GM10266 (cell line): ENCODE measurements at regions not wholly inside any gene's neighbourhood (a gene's known extent, or its start where the extent isn't known, plus 50 kb on each side); places are given as distances from the start of the nearest gene placed in this dataset.

ENCODE experiments used
- DNase-seq: peaks from one replicate; pipeline ENCODE4 v3.0.0; 2012; ENCODE audit errors: extremely low spot score
- TF ChIP-seq, protein P1 (sequence below): IDR thresholded peaks from 2 replicates; pipeline ENCODE4 v1.5.1; 2012; ENCODE audit warnings: mild to moderate bottlenecking, low read depth; ENCODE audit not compliant: control insufficient read depth, insufficient read depth; ENCODE audit errors: missing control alignments

DNA sequence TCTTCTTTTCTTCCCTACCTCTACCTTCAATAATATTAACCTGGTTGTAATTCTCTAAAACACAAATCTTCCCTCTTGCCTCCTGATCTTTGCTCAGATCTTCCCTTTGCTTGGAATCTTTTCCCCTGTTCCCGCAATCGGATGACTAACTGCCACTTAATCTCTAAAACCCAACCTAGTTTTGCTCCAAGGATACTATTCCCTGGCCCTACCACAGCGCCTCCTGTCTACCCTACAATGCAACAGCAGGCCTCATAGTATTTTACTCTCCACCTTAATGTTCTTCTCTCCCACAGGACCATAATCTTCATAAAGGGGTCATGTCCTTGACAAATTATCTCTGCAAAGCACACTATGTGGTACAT is 246.8 kb upstream of the TNP1 start:
- DNase-seq: no peak
- TF ChIP-seq, protein P1, sequence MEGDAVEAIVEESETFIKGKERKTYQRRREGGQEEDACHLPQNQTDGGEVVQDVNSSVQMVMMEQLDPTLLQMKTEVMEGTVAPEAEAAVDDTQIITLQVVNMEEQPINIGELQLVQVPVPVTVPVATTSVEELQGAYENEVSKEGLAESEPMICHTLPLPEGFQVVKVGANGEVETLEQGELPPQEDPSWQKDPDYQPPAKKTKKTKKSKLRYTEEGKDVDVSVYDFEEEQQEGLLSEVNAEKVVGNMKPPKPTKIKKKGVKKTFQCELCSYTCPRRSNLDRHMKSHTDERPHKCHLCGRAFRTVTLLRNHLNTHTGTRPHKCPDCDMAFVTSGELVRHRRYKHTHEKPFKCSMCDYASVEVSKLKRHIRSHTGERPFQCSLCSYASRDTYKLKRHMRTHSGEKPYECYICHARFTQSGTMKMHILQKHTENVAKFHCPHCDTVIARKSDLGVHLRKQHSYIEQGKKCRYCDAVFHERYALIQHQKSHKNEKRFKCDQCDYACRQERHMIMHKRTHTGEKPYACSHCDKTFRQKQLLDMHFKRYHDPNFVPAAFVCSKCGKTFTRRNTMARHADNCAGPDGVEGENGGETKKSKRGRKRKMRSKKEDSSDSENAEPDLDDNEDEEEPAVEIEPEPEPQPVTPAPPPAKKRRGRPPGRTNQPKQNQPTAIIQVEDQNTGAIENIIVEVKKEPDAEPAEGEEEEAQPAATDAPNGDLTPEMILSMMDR: no peak

DNA sequence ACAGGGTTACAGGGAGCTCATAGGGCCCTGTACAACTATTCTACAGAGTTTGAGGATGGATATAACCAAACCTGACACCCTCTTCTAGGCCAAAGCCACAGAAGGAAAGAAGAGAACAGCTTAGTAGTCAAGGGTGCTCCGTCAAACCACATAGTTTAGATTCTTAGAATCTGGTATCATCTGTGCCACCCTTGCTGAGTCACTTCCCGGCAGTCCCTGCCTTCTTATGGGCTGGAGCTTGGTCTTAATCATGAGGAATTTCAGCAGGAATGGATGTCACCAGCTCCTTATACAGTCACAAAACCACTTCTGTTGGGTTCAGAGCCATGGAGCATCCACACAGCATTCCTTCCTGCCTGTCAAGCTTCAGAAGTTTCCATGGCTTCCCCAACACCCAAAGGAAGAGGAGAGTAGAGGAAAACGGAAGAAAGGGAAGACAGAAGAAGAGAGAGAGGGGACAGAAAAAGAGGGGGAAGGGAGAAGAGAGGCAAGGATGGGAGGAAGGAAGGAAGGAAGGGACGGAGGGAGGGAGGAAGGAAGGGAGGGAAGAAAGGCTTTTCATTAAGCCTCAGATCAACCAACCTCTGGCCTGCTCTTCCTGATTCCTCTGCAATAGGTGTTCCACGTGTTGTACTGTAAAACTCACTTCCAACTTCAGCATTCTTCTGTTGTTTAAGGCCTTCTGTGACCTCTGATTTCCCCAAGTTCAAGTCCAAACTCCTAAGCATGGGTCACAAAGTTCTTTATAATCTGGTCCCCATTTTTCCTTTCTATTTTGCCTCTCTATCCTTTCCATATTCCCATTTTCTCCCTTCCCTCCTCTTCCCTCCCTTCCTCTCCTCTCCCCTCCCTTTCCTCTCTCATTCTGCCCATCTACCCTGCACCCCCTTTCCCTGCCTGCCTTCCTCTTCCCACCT is 246.1 kb upstream of the TNP1 start:
- TF ChIP-seq, protein P1: no peak
- DNase-seq: no peak

DNA sequence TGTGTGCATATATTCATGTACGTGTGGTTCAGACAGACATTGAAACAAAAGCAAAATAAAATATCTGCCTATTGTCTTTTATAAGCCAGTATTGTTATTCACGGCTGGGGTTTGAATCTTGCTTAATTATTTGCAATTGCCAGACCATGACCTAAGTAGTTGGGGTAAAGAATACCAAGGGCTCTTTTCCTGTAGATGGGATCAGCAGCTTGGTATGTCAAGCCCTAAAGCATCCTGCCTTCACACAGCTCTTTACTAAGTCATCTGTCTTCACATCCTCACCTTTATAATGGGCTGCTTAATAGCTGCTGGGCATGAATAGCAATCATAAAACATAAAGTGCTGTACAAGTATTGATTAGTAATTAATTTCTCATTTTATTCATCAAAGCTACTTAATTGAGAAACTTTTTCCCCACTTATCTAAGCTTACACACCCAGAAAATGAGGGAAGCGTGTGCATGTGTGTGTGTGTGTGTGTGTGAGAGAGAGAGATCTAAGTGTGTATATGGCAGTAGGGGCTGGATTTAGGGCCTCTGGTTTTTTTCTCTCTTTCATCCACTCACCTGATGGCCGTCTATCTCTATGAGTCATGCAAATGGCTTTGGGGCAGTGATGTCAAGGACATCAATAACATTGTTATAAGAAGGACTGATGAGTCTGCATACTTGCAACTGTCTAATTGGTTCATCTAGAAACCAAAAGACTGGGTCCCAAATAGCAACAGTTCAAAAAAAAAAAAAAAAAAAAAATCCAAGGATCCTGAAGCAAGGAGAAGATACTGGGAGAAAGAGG is 244.1 kb upstream of the TNP1 start:
- DNase-seq: no peak
- TF ChIP-seq, protein P1: no peak

DNA sequence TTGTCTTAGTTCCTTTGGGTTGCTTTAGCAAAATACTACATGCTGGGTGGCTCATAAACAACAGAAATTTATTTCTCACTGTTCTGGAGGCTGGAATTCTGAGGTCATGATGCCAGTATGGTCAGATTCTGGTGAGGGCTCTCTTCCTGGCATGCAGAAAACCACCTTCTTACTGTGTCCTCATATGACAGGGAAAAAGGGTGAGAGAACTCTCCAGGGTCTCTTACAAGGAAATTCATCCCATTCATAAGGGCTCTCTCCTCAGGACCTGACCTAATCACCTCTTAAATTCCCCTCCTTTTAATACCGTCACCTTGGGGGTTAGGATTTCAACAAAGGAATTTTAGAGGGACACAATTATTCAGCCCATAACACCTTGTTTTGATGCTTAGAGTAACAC is 243.1 kb upstream of the TNP1 start:
- no peak for DNase-seq
- TF ChIP-seq, protein P1: no peak

DNA sequence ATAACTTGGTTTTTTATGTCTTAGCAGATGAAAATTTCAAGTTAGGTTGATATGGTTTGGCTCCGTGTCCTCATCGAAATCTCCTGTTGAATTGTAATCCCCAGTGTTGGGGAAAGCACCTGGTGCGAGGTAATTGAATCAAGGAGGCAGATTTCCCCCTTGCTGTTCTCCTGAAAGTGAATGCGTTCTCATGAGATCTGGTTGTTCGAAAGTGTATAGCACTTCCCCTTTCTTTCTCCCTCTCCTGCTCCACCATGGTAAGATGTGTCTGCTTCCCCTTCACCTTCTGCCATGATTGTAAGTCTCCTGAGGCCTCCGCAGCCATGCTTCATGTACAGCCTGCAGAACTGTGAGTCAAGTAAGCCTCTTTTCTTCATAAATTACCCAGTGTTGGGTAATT is 242.1 kb upstream of the TNP1 start:
- TF ChIP-seq, protein P1: no peak
- DNase-seq: no peak

DNA sequence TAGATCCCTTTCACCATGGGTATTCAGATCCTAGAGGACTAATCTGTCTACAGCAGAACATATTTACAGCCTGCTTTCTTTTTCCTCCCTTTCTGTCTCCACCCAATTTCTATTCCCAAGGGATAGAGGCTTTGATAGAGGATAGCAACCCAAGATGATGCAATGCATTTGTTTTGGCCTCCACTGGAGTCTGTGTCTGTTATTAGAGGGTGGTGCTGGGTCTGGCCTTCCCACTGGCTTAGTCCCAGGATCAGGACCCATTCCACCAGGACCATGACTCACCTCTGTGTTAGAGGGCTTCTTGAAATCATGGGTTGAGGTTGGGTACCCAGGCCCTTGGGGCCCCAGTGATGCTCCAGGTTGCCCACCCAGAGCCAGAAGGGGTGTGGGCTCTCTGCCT is 239.7 kb upstream of the TNP1 start:
- TF ChIP-seq, protein P1: no peak
- DNase-seq: no peak

DNA sequence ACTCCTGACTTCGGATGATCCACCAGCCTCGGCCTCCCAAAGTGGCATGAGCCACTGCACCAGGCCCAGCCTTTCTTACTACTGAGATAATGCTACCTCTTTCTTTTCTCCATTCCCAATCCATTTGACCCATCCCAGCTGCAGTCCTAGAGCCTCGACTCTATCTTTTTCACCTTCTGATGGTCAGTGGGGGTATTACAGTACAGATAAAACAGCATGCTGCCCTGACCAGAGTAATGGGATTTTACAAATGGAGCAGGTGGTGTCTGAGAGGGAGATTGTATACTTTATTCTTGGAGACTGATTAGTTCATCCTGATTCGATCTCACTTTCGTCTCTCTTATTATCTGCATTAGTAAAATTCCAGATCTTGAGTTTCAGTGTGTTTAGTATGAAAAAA is 238.6 kb upstream of the TNP1 start:
- TF ChIP-seq, protein P1: no peak
- no peak for DNase-seq
